Lower lobe of right lung (tissue), 2 donors: ENCODE measurements at regions not wholly inside any gene's neighbourhood (a gene's known extent, or its start where the extent isn't known, plus 50 kb on each side); places are given as distances from the start of the nearest gene placed in this dataset.

ENCODE experiments used
- ATAC-seq, 2 donors: fragments of 200-7000 bp; cut with Tn5 transposase; one replicate each; pipeline ENCODE4 v1.9.1; 2020 to 2022; ENCODE audit warnings: mild to moderate bottlenecking in 2 of 2, moderate library complexity in 2 of 2
- DNase-seq: peaks from one replicate; pipeline ENCODE4 v3.0.0-alpha.2; 2020
- H3K27ac ChIP-seq: fragments of 200-600 bp; one replicate; pipeline ENCODE4 v1.8.0; 2022
- H3K27me3 ChIP-seq: fragments of 200-600 bp; one replicate; pipeline ENCODE4 v1.8.0; 2022; ENCODE audit warnings: low read depth
- H3K36me3 ChIP-seq: fragments of 200-600 bp; one replicate; pipeline ENCODE4 v1.8.0; 2022; ENCODE audit warnings: mild to moderate bottlenecking
- H3K4me1 ChIP-seq: fragments of 200-600 bp; one replicate; pipeline ENCODE4 v1.8.0; 2022
- H3K4me3 ChIP-seq: fragments of 200-600 bp; one replicate; pipeline ENCODE4 v1.8.0; 2022; ENCODE audit warnings: mild to moderate bottlenecking
- H3K9me3 ChIP-seq: fragments of 200-600 bp; one replicate; pipeline ENCODE4 v1.8.0; 2022
- CTCF ChIP-seq: fragments of 200-600 bp; IDR thresholded peaks from one replicate; pipeline ENCODE4 v1.8.0; 2022; ENCODE audit warnings: antibody characterized with exemption, mild to moderate bottlenecking
- intact Hi-C: fragments of 100-400 bp; cut with DNase I; formaldehyde crosslinking; loops from one replicate; pipeline ENCODE4 v1.11.0; 2022
- donor health status: DM: no; HTN: yes; CAD: no; lungs with severe emphysema.

DNA sequence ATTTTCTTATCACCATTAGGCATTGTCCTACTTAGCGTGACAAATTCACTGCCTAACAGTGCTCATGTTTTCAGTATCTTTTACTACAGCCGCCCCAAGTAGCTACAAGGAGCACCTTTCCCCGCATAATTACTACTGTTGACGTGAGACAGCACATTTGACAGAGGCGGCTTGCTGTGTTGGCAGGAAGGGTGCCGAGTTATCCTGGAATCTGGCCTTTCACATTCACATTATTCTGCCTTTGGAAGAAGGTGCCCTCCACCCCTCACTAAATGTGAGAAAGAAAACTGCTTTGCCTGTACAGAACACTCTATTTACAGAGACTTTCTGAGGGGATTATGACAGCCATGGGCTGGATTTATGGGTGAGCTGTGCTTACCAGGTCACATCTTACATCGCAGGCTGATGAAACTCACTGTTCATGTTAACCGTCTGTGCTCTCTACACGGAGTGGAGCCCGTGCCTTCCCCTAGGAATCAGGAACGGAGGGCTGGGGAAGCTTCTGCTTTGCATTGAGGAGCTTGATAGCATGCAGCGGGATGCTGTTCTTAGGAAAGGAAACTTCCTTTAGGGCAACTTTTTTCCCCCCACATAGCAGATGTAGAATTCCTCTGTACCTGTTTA is 148.0 kb upstream of the ZRANB2 start:
- H3K4me1 ChIP-seq: no peaks in the 10 kb centered on the region
- TF ChIP-seq CTCF: no peak
- H3K9me3 ChIP-seq: no peaks in the 10 kb centered on the region
- H3K27me3 ChIP-seq: no peaks in the 10 kb centered on the region
- no peak for DNase-seq
- H3K36me3 ChIP-seq: no peaks in the 10 kb centered on the region
- intact Hi-C loops: no loop called here
- no peak overlapping the region for H3K27ac ChIP-seq
- ATAC-seq: no peak
- no peak overlapping the region for H3K4me3 ChIP-seq

GRCh38 chr1:71228241-71228640 is 147.4 kb upstream of the ZRANB2 start:
- Histone ChIP-seq H3K27me3 (no peaks in the 10 kb centered on the region), H3K4me3 (no peak overlapping the region), H3K9me3 (no peaks in the 10 kb centered on the region), H3K4me1 (no peaks in the 10 kb centered on the region), H3K27ac (no peak overlapping the region), H3K36me3 (no peaks in the 10 kb centered on the region)
- TF ChIP-seq CTCF: no peak
- ATAC-seq (no peak), DNase-seq (no peak)
- intact Hi-C loops: no loop called here

- H3K27ac ChIP-seq: no peak overlapping the region
- H3K9me3 ChIP-seq: no peaks in the 10 kb centered on the region
- ATAC-seq (no peak), DNase-seq (no peak)
- intact Hi-C loops: no loop called here
- no peak for TF ChIP-seq CTCF
- no peaks in the 10 kb centered on the region for H3K27me3 ChIP-seq
- no peaks in the 10 kb centered on the region for H3K4me1 ChIP-seq
- no peaks in the 10 kb centered on the region for H3K36me3 ChIP-seq
- H3K4me3 ChIP-seq: no peak overlapping the region
Observed at GRCh38 chr1:71224741-71225377, 144.0 kb upstream of the ZRANB2 start.

DNA sequence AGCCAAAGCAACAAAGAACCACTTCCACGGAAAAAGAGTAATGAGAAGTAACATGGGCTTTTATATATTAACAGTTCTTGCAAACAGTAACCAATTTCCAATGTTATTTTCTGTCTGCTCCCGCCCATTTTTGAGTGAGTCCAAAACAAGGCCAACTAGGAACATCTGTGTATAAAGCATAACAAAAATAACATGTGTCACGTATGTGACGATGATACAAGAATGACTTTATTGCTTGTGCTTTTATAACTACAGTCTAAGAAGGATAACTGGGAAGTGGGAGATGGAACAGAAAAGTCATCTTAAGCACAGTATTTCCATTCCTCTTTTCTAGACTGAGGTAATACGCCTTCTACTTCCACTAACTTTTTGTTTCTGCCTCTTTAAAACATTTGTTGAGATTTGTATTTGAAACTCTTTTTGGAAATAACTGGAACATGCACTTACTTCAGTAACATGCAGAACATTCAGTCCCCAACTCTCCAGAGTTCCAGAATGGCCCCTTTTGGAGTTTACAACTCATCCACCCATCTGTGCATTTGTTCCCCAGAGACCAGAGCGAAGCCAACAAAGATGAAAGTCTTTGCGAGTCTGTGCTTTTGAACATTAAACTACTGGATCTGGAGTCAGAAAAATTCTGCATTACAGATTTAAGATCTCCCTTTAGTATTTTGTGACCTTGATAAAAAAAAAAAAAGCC is 143.0 kb upstream of the ZRANB2 start:
- ATAC-seq: no peak
- H3K27me3 ChIP-seq: no peaks in the 10 kb centered on the region
- H3K4me3 ChIP-seq: no peak overlapping the region
- DNase-seq: no peak
- no peaks in the 10 kb centered on the region for H3K9me3 ChIP-seq
- H3K27ac ChIP-seq: no peak overlapping the region
- intact Hi-C loops: no loop called here
- H3K36me3 ChIP-seq: no peaks in the 10 kb centered on the region
- TF ChIP-seq CTCF: no peak
- H3K4me1 ChIP-seq: no peaks in the 10 kb centered on the region

GRCh38 chr1:71222668-71223067 is 141.8 kb upstream of the ZRANB2 start:
- no peak overlapping the region for H3K4me3 ChIP-seq
- no peaks in the 10 kb centered on the region for H3K27me3 ChIP-seq
- H3K4me1 ChIP-seq: no peaks in the 10 kb centered on the region
- ATAC-seq: no peak
- intact Hi-C loops: no loop called here
- TF ChIP-seq CTCF: no peak
- no peaks in the 10 kb centered on the region for H3K36me3 ChIP-seq
- DNase-seq: no peak
- no peaks in the 10 kb centered on the region for H3K9me3 ChIP-seq
- no peak overlapping the region for H3K27ac ChIP-seq
